Progenitor cell of endocrine pancreas (in vitro differentiated cells): ENCODE measurements at regions not wholly inside any gene's neighbourhood (a gene's known extent, or its start where the extent isn't known, plus 50 kb on each side); places are given as distances from the start of the nearest gene placed in this dataset.

Source experiments
- DNase-seq: peaks from one replicate; pipeline ENCODE4 v3.0.0; 2021; ENCODE audit warnings: low spot score; ENCODE audit not compliant: unreplicated experiment
- H3K27ac Mint-ChIP-seq: 2 replicates; pipeline ENCODE4 v1.8.0; 2021; ENCODE audit warnings: mild to moderate bottlenecking, moderate library complexity, mixed read lengths
- H3K27me3 Mint-ChIP-seq: 2 replicates; pipeline ENCODE4 v1.8.0; 2021; ENCODE audit warnings: mixed read lengths
- H3K36me3 Mint-ChIP-seq: 2 replicates; pipeline ENCODE4 v1.8.0; 2022; ENCODE audit warnings: mixed read lengths; ENCODE audit not compliant: insufficient read depth
- H3K4me1 Mint-ChIP-seq: 2 replicates; pipeline ENCODE4 v1.8.0; 2021; ENCODE audit warnings: low read depth, mixed read lengths
- H3K4me3 Mint-ChIP-seq: 2 replicates; pipeline ENCODE4 v1.8.0; 2021; ENCODE audit warnings: low read depth, mild to moderate bottlenecking, moderate library complexity, mixed read lengths
- H3K9me3 Mint-ChIP-seq: 2 replicates; pipeline ENCODE4 v1.8.0; 2021; ENCODE audit warnings: low read depth, mixed read lengths
- TF ChIP-seq, protein P1 (sequence below): fragments of 200-600 bp; sonication (generic); IDR thresholded peaks from one replicate; pipeline ENCODE4 v1.5.0; 2021; ENCODE audit warnings: antibody characterized with exemption, mild to moderate bottlenecking; ENCODE audit not compliant: unreplicated experiment

DNA sequence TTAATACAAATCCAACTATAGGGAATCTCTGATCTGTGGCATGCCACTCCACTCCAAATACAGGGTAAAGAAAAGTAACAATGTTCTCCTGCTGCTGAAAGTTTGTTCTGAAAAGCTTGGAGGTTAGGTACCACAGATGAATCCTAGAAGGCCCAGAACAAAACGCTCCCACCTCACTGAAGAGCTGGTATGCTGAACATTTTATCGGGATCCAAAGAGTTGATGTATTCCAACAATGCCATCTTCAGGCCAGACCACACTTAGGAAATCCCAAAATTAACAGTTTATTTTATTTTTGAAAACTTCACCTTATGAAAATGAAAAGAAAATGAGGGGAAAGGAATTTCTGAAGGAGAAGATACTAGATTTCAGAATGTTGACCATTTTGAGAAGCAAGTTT lies 145.1 kb upstream of the CDH19 start:
- Mint-ChIP-seq H3K27ac (no peak overlapping the region), H3K9me3 (no peaks in the 10 kb centered on the region), H3K4me3 (no peak overlapping the region), H3K36me3 (no peaks in the 10 kb centered on the region), H3K27me3 (no peaks in the 10 kb centered on the region), H3K4me1 (no peaks in the 10 kb centered on the region)
- TF ChIP-seq, protein P1, sequence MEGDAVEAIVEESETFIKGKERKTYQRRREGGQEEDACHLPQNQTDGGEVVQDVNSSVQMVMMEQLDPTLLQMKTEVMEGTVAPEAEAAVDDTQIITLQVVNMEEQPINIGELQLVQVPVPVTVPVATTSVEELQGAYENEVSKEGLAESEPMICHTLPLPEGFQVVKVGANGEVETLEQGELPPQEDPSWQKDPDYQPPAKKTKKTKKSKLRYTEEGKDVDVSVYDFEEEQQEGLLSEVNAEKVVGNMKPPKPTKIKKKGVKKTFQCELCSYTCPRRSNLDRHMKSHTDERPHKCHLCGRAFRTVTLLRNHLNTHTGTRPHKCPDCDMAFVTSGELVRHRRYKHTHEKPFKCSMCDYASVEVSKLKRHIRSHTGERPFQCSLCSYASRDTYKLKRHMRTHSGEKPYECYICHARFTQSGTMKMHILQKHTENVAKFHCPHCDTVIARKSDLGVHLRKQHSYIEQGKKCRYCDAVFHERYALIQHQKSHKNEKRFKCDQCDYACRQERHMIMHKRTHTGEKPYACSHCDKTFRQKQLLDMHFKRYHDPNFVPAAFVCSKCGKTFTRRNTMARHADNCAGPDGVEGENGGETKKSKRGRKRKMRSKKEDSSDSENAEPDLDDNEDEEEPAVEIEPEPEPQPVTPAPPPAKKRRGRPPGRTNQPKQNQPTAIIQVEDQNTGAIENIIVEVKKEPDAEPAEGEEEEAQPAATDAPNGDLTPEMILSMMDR = no peak
- no peak for DNase-seq

DNA sequence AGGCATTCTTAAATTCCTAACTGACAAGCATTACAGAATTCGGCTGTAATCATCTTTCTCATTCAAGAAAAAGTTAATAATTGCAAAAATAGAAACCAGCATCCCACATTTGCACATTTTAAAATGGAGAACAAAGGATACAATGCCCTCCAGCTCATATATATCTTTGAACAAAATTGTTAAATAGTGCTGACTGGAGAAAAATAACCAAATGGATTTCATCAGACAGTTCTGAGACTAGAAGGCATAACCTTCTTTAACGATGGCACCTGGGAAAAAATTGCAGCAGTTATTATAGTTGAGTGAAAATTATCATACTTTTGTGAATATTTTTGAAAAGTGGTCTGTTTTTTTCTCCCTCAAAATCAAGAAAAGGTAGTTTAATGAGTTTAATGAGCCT lies 138.9 kb upstream of the CDH19 start:
- Mint-ChIP-seq H3K27ac (no peak overlapping the region), H3K36me3 (no peaks in the 10 kb centered on the region), H3K9me3 (no peaks in the 10 kb centered on the region), H3K4me1 (no peaks in the 10 kb centered on the region), H3K4me3 (no peak overlapping the region), H3K27me3 (no peaks in the 10 kb centered on the region)
- DNase-seq = no peak
- TF ChIP-seq, protein P1 = no peak

DNA sequence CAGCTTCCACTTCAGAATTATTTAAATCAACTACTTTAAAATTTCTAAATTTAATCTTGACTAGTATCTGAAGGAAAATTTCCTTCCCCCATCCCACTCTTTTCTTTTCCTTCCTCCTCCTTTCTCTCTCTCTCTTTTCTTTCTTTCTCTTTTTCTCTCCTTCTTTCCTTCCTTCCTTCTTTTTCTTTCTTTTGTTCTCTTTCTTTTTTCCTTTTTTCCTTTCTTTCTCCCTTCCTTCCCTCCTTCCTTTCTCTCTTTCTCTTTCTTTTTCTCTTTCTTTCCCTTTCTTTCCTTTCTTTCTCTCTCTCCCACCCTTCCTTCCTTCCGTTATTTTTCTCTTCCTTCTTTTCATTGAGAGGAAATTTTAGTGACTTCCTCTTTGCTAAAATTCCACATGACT lies 132.0 kb upstream of the CDH19 start:
- TF ChIP-seq, protein P1 = no peak
- peaks cover 6% of the 10 kb centered on the region for H3K9me3 Mint-ChIP-seq
- H3K27ac Mint-ChIP-seq = no peak overlapping the region
- DNase-seq = no peak
- H3K4me3 Mint-ChIP-seq = no peak overlapping the region
- no peaks in the 10 kb centered on the region for H3K27me3 Mint-ChIP-seq
- no peaks in the 10 kb centered on the region for H3K36me3 Mint-ChIP-seq
- no peaks in the 10 kb centered on the region for H3K4me1 Mint-ChIP-seq

DNA sequence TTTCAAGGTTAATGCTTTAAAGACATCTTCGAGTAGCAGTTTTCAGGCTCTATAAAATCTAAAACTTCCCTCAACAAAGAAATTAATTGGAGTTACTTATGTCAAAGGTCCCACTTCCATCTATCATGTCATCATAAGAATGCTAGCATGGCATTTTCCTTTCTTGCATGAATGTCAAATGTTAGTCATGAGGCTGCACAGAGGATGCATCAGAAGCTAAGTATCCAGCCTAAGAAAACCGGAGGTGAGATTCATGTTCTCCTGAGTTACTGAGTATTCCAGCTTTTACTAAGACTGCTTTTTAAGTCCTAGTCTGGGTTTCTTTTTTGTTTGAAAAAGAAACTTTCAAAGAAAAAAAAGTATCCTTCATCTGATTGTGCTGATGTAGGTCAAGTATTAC lies 130.6 kb upstream of the CDH19 start:
- peaks cover 6% of the 10 kb centered on the region for H3K9me3 Mint-ChIP-seq
- no peak overlapping the region for H3K27ac Mint-ChIP-seq
- H3K27me3 Mint-ChIP-seq = no peaks in the 10 kb centered on the region
- no peak overlapping the region for H3K4me3 Mint-ChIP-seq
- H3K4me1 Mint-ChIP-seq = no peaks in the 10 kb centered on the region
- TF ChIP-seq, protein P1 = no peak
- no peaks in the 10 kb centered on the region for H3K36me3 Mint-ChIP-seq
- DNase-seq = no peak

DNA sequence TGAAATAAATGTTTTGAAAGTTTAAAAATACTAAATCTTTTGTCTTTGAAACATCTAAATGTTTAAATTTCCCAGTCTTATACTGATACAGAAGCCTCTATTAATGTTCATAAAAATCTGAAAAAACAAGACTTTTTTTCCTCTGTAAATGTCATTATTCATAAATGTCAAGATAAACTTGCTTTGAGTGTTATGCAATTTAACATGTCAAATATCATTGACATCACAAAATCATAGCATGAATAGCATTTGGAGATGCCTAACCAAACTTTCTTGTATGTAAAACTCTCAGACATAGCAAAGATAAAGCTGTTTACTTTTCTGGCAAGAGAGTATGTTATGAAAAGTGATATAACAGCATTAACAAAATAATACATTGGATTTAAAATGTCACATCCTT lies 128.0 kb upstream of the CDH19 start:
- peaks cover 6% of the 10 kb centered on the region for H3K9me3 Mint-ChIP-seq
- no peak overlapping the region for H3K27ac Mint-ChIP-seq
- H3K27me3 Mint-ChIP-seq = no peaks in the 10 kb centered on the region
- H3K36me3 Mint-ChIP-seq = no peaks in the 10 kb centered on the region
- no peaks in the 10 kb centered on the region for H3K4me1 Mint-ChIP-seq
- no peak for DNase-seq
- H3K4me3 Mint-ChIP-seq = no peak overlapping the region
- TF ChIP-seq, protein P1 = no peak
